ENCODE measurements at regions not wholly inside any gene's neighbourhood (a gene's known extent, or its start where the extent isn't known, plus 50 kb on each side); places are given as distances from the start of the nearest gene placed in this dataset.

- no peak for DNase-seq (ENCODE audit: low spot score)
These were observed 93.0 kb upstream of the ARGLU1 start for GRCh38 chr13:106660746-106661625.

- DNase-seq (ENCODE audit: low spot score), result no peak
These were observed 89.2 kb upstream of the ARGLU1 start for GRCh38 chr13:106657104-106657503.

GRCh38 chr13:106656186-106656585, 88.2 kb upstream of the ARGLU1 start:
- DNase-seq (ENCODE audit: low spot score), result no peak

- DNase-seq (ENCODE audit: low spot score), result no peak
These were observed 83.5 kb upstream of the ARGLU1 start for GRCh38 chr13:106651442-106651841.

GRCh38 chr13:106650690-106651205, 82.8 kb upstream of the ARGLU1 start:
- no peak for DNase-seq (ENCODE audit: low spot score)

GRCh38 chr13:106649495-106649894, 81.6 kb upstream of the ARGLU1 start:
- no peak for DNase-seq (ENCODE audit: low spot score)

- DNase-seq (ENCODE audit: low spot score), result no peak
These were observed 72.6 kb upstream of the ARGLU1 start for GRCh38 chr13:106640515-106640914.

GRCh38 chr13:106637519-106637918, 69.6 kb upstream of the ARGLU1 start:
- no peak for DNase-seq (ENCODE audit: low spot score)

GRCh38 chr13:106636492-106636891, 68.6 kb upstream of the ARGLU1 start:
- DNase-seq (ENCODE audit: low spot score), result no peak

- no peak for DNase-seq (ENCODE audit: low spot score)
These were observed 67.7 kb upstream of the ARGLU1 start for GRCh38 chr13:106635616-106636015.

- no peak for DNase-seq (ENCODE audit: low spot score)
These were observed 65.4 kb upstream of the ARGLU1 start for GRCh38 chr13:106633321-106633720.

GRCh38 chr13:106630650-106631049, 62.7 kb upstream of the ARGLU1 start:
- no peak for DNase-seq (ENCODE audit: low spot score)

GRCh38 chr13:106630162-106630561, 62.2 kb upstream of the ARGLU1 start:
- DNase-seq (ENCODE audit: low spot score), result no peak

GRCh38 chr13:106628936-106629659, 61.2 kb upstream of the ARGLU1 start:
- no peak for DNase-seq (ENCODE audit: low spot score)

- DNase-seq (ENCODE audit: low spot score), result no peak
These were observed 58.5 kb upstream of the ARGLU1 start for GRCh38 chr13:106626473-106626872.

GRCh38 chr13:106625578-106625977, 57.6 kb upstream of the ARGLU1 start:
- no peak for DNase-seq (ENCODE audit: low spot score)

GRCh38 chr13:106623799-106624460, 56.0 kb upstream of the ARGLU1 start:
- DNase-seq (ENCODE audit: low spot score), result no peak

GRCh38 chr13:106621833-106622232, 53.9 kb upstream of the ARGLU1 start:
- no peak for DNase-seq (ENCODE audit: low spot score)

GRCh38 chr13:106619688-106620555, 52.0 kb upstream of the ARGLU1 start:
- peak; percentile 52 for DNase-seq (ENCODE audit: low spot score)
